Keratinocyte (primary cell): ENCODE measurements at regions not wholly inside any gene's neighbourhood (a gene's known extent, or its start where the extent isn't known, plus 50 kb on each side); places are given as distances from the start of the nearest gene placed in this dataset.

Experiments
- EZH2 ChIP-seq: IDR thresholded peaks from one replicate; pipeline ENCODE4 v1.6.1; 2012; ENCODE audit warnings: inconsistent platforms, mild to moderate bottlenecking, low read length, moderate library complexity
- TF ChIP-seq, protein P1 (sequence below), 3 experiments: IDR thresholded peaks in 1 of 3; conservative IDR thresholded peaks in 1 of 3; optimal IDR thresholded peaks in 1 of 3; 2 replicates in 2 of 3; 3 replicates in 1 of 3; pipeline versions ENCODE3 to v1.5.1; 2011; ENCODE audit warnings: low read length in 3 of 3, mild to moderate bottlenecking in 3 of 3, moderate library complexity in 2 of 3, control low read depth in 1 of 3, inconsistent platforms in 1 of 3; ENCODE audit not compliant: insufficient read depth in 2 of 3; ENCODE audit errors: extremely low read depth in 1 of 3

- TF ChIP-seq, protein P1, sequence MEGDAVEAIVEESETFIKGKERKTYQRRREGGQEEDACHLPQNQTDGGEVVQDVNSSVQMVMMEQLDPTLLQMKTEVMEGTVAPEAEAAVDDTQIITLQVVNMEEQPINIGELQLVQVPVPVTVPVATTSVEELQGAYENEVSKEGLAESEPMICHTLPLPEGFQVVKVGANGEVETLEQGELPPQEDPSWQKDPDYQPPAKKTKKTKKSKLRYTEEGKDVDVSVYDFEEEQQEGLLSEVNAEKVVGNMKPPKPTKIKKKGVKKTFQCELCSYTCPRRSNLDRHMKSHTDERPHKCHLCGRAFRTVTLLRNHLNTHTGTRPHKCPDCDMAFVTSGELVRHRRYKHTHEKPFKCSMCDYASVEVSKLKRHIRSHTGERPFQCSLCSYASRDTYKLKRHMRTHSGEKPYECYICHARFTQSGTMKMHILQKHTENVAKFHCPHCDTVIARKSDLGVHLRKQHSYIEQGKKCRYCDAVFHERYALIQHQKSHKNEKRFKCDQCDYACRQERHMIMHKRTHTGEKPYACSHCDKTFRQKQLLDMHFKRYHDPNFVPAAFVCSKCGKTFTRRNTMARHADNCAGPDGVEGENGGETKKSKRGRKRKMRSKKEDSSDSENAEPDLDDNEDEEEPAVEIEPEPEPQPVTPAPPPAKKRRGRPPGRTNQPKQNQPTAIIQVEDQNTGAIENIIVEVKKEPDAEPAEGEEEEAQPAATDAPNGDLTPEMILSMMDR (optimal IDR thresholded peaks at IDR 0.05 in 1 of 3, IDR thresholded peaks at IDR 0.05 in 1 of 3, conservative IDR thresholded peaks at IDR 0.05 in 1 of 3; ENCODE audit: extremely low read depth in 1 of 3, insufficient read depth in 2 of 3, low read length in 3 of 3) = no peak
- no peak for TF ChIP-seq EZH2
Observed at GRCh38 chr6:126175251-126175650, 164.7 kb upstream of the CENPW start.
